ENCODE measurements at regions not wholly inside any gene's neighbourhood (a gene's known extent, or its start where the extent isn't known, plus 50 kb on each side); places are given as distances from the start of the nearest gene placed in this dataset.

GRCh38 chr5:105782501-105782900 lies 1888.2 kb downstream of the EFNA5 start:
- TF ChIP-seq TAF1 (IDR thresholded peaks at IDR 0.05; ENCODE audit: borderline replicate concordance, insufficient read depth, low read length) (no peak), REST (IDR thresholded peaks at IDR 0.05; ENCODE audit: insufficient read depth in 1 of 2, low read depth in 2 of 2, low read length in 2 of 2) (no peak), FOXP2 (optimal IDR thresholded peaks at IDR 0.05; ENCODE audit: borderline replicate concordance, extremely low read depth, extremely low read length, insufficient read depth) (no peak), POLR2AphosphoS5 (IDR thresholded peaks at IDR 0.05; ENCODE audit: low read depth, low read length) (no peak), SIN3A (IDR thresholded peaks at IDR 0.05; ENCODE audit: borderline replicate concordance, insufficient read depth, low read length) (no peak)

- TF ChIP-seq TAF1 (IDR thresholded peaks at IDR 0.05; ENCODE audit: borderline replicate concordance, insufficient read depth, low read length), result no peak
- TF ChIP-seq POLR2AphosphoS5 (IDR thresholded peaks at IDR 0.05; ENCODE audit: low read depth, low read length), result no peak
- no peak for TF ChIP-seq SIN3A (IDR thresholded peaks at IDR 0.05; ENCODE audit: borderline replicate concordance, insufficient read depth, low read length)
- no peak for TF ChIP-seq REST (IDR thresholded peaks at IDR 0.05; ENCODE audit: insufficient read depth in 1 of 2, low read depth in 2 of 2, low read length in 2 of 2)
- TF ChIP-seq FOXP2 (optimal IDR thresholded peaks at IDR 0.05; ENCODE audit: borderline replicate concordance, extremely low read depth, extremely low read length, insufficient read depth), result no peak
These were observed 1897.5 kb downstream of the EFNA5 start for GRCh38 chr5:105773241-105773640.

GRCh38 chr5:105767267-105767666 lies 1903.5 kb downstream of the EFNA5 start:
- TF ChIP-seq FOXP2 (optimal IDR thresholded peaks at IDR 0.05; ENCODE audit: borderline replicate concordance, extremely low read depth, extremely low read length, insufficient read depth), result no peak
- TF ChIP-seq TAF1 (IDR thresholded peaks at IDR 0.05; ENCODE audit: borderline replicate concordance, insufficient read depth, low read length), result no peak
- no peak for TF ChIP-seq REST (IDR thresholded peaks at IDR 0.05; ENCODE audit: insufficient read depth in 1 of 2, low read depth in 2 of 2, low read length in 2 of 2)
- TF ChIP-seq POLR2AphosphoS5 (IDR thresholded peaks at IDR 0.05; ENCODE audit: low read depth, low read length), result no peak
- TF ChIP-seq SIN3A (IDR thresholded peaks at IDR 0.05; ENCODE audit: borderline replicate concordance, insufficient read depth, low read length), result no peak

- TF ChIP-seq SIN3A (IDR thresholded peaks at IDR 0.05; ENCODE audit: borderline replicate concordance, insufficient read depth, low read length) (no peak), POLR2AphosphoS5 (IDR thresholded peaks at IDR 0.05; ENCODE audit: low read depth, low read length) (no peak), FOXP2 (optimal IDR thresholded peaks at IDR 0.05; ENCODE audit: borderline replicate concordance, extremely low read depth, extremely low read length, insufficient read depth) (no peak), TAF1 (IDR thresholded peaks at IDR 0.05; ENCODE audit: borderline replicate concordance, insufficient read depth, low read length) (no peak), REST (IDR thresholded peaks at IDR 0.05; ENCODE audit: insufficient read depth in 1 of 2, low read depth in 2 of 2, low read length in 2 of 2) (no peak)
These were observed 1908.0 kb downstream of the EFNA5 start for GRCh38 chr5:105762728-105763127.

GRCh38 chr5:105754056-105754455 lies 1916.7 kb downstream of the EFNA5 start:
- no peak for TF ChIP-seq POLR2AphosphoS5 (IDR thresholded peaks at IDR 0.05; ENCODE audit: low read depth, low read length)
- no peak for TF ChIP-seq REST (IDR thresholded peaks at IDR 0.05; ENCODE audit: insufficient read depth in 1 of 2, low read depth in 2 of 2, low read length in 2 of 2)
- TF ChIP-seq TAF1 (IDR thresholded peaks at IDR 0.05; ENCODE audit: borderline replicate concordance, insufficient read depth, low read length), result no peak
- no peak for TF ChIP-seq FOXP2 (optimal IDR thresholded peaks at IDR 0.05; ENCODE audit: borderline replicate concordance, extremely low read depth, extremely low read length, insufficient read depth)
- TF ChIP-seq SIN3A (IDR thresholded peaks at IDR 0.05; ENCODE audit: borderline replicate concordance, insufficient read depth, low read length), result no peak

Data from PFSK-1 (cell line).